Stomach (tissue), 8 donors: ENCODE measurements at regions not wholly inside any gene's neighbourhood (a gene's known extent, or its start where the extent isn't known, plus 50 kb on each side); places are given as distances from the start of the nearest gene placed in this dataset.
"Not testable (repeated sequence)": the region's sequence is repeated elsewhere in the genome, so short reads cannot be mapped to it uniquely, and the experiment has no call there.

Experiments
- DNase-seq, 2 donors: peaks; one replicate each; pipeline versions ENCODE4 v3.0.0 to v3.0.0-alpha.2; 2013 to 2019
- H3K27ac ChIP-seq, 5 donors: fragments of 200-600 bp in 4 of 5; sonication (generic) in 4 of 5; one replicate each; pipeline ENCODE4 v1.5.1; 2013 to 2019; ENCODE audit warnings: mild to moderate bottlenecking in 1 of 5, moderate library complexity in 1 of 5
- H3K27me3 ChIP-seq, 3 donors: fragments of 200-600 bp; sonication (generic); one replicate each; pipeline ENCODE4 v1.5.1; 2017 to 2019; ENCODE audit warnings: mixed run types in 1 of 3
- H3K36me3 ChIP-seq, 4 donors: fragments of 200-600 bp; sonication (generic); 1 replicate in 3 of 4; 2 replicates in 1 of 4; pipeline ENCODE4 v1.5.1; 2016 to 2019
- H3K4me1 ChIP-seq, 4 donors: fragments of 200-600 bp; sonication (generic); one replicate each; pipeline ENCODE4 v1.5.1; 2016 to 2019
- H3K4me3 ChIP-seq, 4 donors: fragments of 200-600 bp; sonication (generic) in 3 of 4; one replicate each; pipeline ENCODE4 v1.5.1; 2016 to 2019; ENCODE audit warnings: mild to moderate bottlenecking in 1 of 4
- H3K9me3 ChIP-seq, 4 donors: fragments of 200-600 bp; sonication (generic); one replicate each; pipeline ENCODE4 v1.5.1; 2016 to 2019
- EP300 ChIP-seq: sonication (generic); formaldehyde crosslinking; IDR thresholded peaks from one replicate; pipeline ENCODE4 v1.6.1; 2017; ENCODE audit warnings: antibody characterized with exemption
- POLR2A ChIP-seq, 4 donors: fragments of 450-650 bp; IDR thresholded peaks; one replicate each; pipeline ENCODE4 v1.6.1; 2016; ENCODE audit warnings: antibody characterized with exemption in 4 of 4, control low read depth in 2 of 4, mild to moderate bottlenecking in 1 of 4, moderate library complexity in 1 of 4
- POLR2AphosphoS5 ChIP-seq, 3 donors: sonication (generic); formaldehyde crosslinking; IDR thresholded peaks; one replicate each; pipeline ENCODE4 v1.6.1; 2016; ENCODE audit warnings: antibody characterized with exemption in 3 of 3
- WGBS, 5 donors: extraction: QIAGEN DNeasy Blood & Tissue Kit in 3 of 5; methylation state at CpG; one replicate each; pipeline versions ENCODE4 v1.1.5 to v1.1.7; 2013 to 2018; 5-methylcytosine and 5-hydroxymethylcytosine counted together
- intact Hi-C: fragments of 100-400 bp; cut with DNase I; formaldehyde crosslinking; loops from one replicate; pipeline ENCODE4 v1.15.1; 2023; ENCODE audit warnings: low total_unique reads
- TF ChIP-seq, protein P1 (sequence below), 7 experiments: fragments of 450-650 bp in 4 of 7; fragments of 200-600 bp in 3 of 7; sonication (generic) in 3 of 7; IDR thresholded peaks; one replicate each; pipeline ENCODE4 v1.5.1; 2016 to 2019; ENCODE audit warnings: antibody characterized with exemption in 7 of 7, control low read depth in 2 of 7, mild to moderate bottlenecking in 1 of 7
- donor health status: healthy with polysubstance abuse.
- donor health status: Bipolar disorder and iron deficiency.
- donor health status: healthy.

DNA sequence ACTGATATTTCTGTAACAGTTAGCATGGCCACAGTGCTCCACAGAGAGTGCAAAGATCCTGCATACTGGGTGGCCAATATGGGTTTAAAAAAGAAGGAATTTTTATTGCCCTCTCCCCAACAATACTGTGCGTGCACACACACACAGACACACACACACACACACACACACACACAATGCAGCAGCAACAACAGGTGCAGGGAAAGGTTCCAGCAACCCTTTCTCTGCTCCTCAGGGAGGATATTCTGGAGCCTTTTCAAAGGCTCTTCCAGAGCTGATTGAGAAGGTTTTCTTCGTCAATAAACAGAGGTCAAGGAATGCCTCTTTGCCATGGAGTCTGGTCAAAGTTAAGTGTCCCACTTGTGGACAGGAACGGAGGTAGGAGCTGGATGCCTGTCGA is 84.8 kb upstream of the ZFP42 start:
- intact Hi-C loops, result no loop called here
- Histone ChIP-seq H3K36me3 (no peaks in the 10 kb centered on the region), H3K27ac (no peak overlapping the region), H3K4me3 (no peak overlapping the region), H3K9me3 (no peaks in the 10 kb centered on the region), H3K27me3 (no peaks in the 10 kb centered on the region), H3K4me1 (no peaks in the 10 kb centered on the region)
- 49 to 65% (median 53%) methylated on average over 4 of the region's 4 CpGs for WGBS, 5 donors
- DNase-seq, result no peak
- TF ChIP-seq EP300 (no peak), POLR2A (IDR thresholded peaks at IDR 0.05) (no peak), POLR2AphosphoS5 (IDR thresholded peaks at IDR 0.05) (no peak)
- TF ChIP-seq, protein P1, sequence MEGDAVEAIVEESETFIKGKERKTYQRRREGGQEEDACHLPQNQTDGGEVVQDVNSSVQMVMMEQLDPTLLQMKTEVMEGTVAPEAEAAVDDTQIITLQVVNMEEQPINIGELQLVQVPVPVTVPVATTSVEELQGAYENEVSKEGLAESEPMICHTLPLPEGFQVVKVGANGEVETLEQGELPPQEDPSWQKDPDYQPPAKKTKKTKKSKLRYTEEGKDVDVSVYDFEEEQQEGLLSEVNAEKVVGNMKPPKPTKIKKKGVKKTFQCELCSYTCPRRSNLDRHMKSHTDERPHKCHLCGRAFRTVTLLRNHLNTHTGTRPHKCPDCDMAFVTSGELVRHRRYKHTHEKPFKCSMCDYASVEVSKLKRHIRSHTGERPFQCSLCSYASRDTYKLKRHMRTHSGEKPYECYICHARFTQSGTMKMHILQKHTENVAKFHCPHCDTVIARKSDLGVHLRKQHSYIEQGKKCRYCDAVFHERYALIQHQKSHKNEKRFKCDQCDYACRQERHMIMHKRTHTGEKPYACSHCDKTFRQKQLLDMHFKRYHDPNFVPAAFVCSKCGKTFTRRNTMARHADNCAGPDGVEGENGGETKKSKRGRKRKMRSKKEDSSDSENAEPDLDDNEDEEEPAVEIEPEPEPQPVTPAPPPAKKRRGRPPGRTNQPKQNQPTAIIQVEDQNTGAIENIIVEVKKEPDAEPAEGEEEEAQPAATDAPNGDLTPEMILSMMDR (IDR thresholded peaks at IDR 0.05), result no peak

DNA sequence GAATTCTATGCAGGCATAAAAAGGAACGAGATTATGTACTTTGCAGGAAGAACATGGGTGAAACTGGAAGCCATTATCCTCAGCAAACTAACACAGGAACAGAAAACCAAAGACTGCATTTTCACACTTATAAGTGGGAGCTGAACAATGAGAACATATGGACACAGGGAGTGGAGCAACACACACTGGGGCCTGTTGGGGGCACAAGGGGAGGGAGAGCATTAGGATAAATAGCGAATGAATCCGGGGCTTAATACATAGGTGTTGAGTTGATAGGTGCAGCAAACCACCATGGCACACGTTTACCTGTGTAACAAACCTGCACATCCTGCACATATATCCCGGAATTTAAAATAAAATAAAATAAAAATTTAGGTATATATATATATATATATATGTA is 80.2 kb upstream of the ZFP42 start:
- H3K27me3 ChIP-seq, intact Hi-C loops, H3K36me3 ChIP-seq, H3K9me3 ChIP-seq, H3K27ac ChIP-seq, H3K4me1 ChIP-seq, H3K4me3 ChIP-seq, DNase-seq: not testable (repeated sequence)
- 80 to 90% (median 82%) methylated on average over 5 of the region's 5 CpGs for WGBS, 5 donors

DNA sequence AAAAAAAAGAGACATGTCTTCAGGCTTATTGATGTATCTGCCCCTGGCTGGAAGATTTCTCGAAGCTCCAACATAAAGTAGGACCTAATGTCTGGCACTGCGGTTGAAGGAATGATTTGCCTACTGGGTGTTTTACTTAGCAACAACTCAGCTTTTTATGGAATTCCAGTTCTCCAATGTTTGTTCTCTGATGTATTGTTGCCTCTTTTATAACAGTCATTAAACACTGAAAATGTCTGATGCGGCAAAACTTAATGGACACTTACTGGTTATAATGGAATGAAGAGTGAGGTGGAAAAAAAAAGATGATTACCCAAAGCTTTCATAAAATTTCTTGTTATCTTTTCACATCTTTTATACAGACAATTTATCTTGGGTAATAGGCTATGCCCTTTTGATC is 75.6 kb upstream of the ZFP42 start:
- WGBS, 5 donors, result 94 to 100% (median 98%) methylated on average over 3 of the region's 3 CpGs
- Histone ChIP-seq H3K4me1 (peaks cover 0 to 11% (median 5%) of the 10 kb centered on the region in 4 donors), H3K9me3 (no peaks in the 10 kb centered on the region), H3K27me3 (no peaks in the 10 kb centered on the region), H3K27ac (no peak overlapping the region), H3K36me3 (no peaks in the 10 kb centered on the region), H3K4me3 (no peak overlapping the region)
- TF ChIP-seq POLR2A (IDR thresholded peaks at IDR 0.05), result no peak
- no peak for TF ChIP-seq EP300
- no peak for TF ChIP-seq POLR2AphosphoS5 (IDR thresholded peaks at IDR 0.05)
- TF ChIP-seq, protein P1 (IDR thresholded peaks at IDR 0.05), result no peak
- DNase-seq, result no peak
- intact Hi-C loops, result no loop called here

DNA sequence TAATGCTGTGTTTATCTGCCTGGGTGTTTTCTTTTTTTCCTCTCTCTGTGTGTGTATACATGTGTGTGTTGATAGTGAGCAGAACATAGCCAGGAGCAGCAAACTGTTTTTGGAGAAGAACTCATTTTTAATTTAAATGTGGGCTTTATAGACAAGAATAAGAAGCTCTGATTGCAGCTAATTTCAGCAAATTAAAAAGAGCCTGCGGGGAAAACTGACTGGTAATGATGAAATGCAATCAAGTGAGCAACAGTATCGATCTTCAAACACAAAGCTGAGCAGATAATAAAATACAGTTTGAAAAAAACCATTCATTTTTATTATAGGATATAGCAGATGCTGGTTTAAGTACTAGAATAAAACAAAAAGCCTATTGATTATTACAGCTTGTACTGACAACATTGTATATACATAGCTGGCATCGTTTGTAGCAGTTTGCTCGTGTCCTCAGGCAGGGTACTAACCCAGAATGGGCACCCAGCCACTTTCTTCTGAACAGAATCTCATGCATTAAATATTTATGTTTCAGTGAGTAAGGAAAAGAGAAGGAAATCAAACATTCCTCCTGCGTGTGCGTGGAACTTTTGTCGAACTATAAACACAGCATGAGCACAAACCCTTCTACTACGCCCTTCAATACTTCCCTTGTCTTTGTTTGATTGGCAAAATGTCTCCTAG is 73.5 kb upstream of the ZFP42 start:
- peaks cover 0 to 11% (median 5%) of the 10 kb centered on the region in 4 donors for H3K4me1 ChIP-seq
- 20 to 38% (median 27%) methylated on average over 8 of the region's 8 CpGs for WGBS, 5 donors
- H3K36me3 ChIP-seq, result no peaks in the 10 kb centered on the region
- H3K27ac ChIP-seq, result no peak overlapping the region
- intact Hi-C loops, result no loop called here
- DNase-seq, result peak in 1 of 2 donors; percentile 42
- H3K27me3 ChIP-seq, result no peaks in the 10 kb centered on the region
- TF ChIP-seq POLR2A (IDR thresholded peaks at IDR 0.05), result no peak
- no peak for TF ChIP-seq EP300
- no peak for TF ChIP-seq POLR2AphosphoS5 (IDR thresholded peaks at IDR 0.05)
- TF ChIP-seq, protein P1 (IDR thresholded peaks at IDR 0.05), result no peak
- H3K4me3 ChIP-seq, result no peak overlapping the region
- H3K9me3 ChIP-seq, result no peaks in the 10 kb centered on the region

DNA sequence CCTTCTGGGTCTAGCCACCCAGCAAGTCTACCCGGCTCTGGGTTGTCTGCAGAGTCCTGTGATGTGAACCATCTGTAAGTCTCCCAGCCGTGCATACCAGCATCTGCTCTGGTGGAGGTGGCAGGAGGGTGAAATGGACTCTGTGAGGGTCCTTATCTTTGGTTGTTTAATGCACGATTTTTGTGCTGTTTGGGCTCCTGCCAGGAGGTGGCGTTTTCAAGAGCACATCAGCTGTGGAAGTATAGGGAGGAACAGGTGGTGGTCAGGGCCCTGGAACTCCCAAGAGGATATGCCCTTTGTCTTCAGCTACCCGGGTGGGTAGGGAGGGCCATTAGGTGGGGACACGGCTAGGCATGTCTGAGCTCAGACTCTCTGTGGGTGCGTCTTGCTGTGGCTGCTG is 66.5 kb upstream of the ZFP42 start:
- TF ChIP-seq POLR2AphosphoS5 (IDR thresholded peaks at IDR 0.05) (no peak), POLR2A (IDR thresholded peaks at IDR 0.05) (no peak), EP300 (no peak)
- TF ChIP-seq, protein P1 (IDR thresholded peaks at IDR 0.05), result no peak
- 71 to 80% (median 75%) methylated on average over 7 of the region's 7 CpGs for WGBS, 5 donors

More for the DNA sequence above, 66.5 kb upstream of the ZFP42 start:
- Histone ChIP-seq H3K27ac (no peak overlapping the region), H3K27me3 (no peaks in the 10 kb centered on the region), H3K36me3 (no peaks in the 10 kb centered on the region), H3K4me3 (no peak overlapping the region), H3K4me1 (no peaks in the 10 kb centered on the region), H3K9me3 (no peaks in the 10 kb centered on the region)
- intact Hi-C loops, result no loop called here
- no peak for DNase-seq
